ENCODE measurements at regions not wholly inside any gene's neighbourhood (a gene's known extent, or its start where the extent isn't known, plus 50 kb on each side); places are given as distances from the start of the nearest gene placed in this dataset.

DNA sequence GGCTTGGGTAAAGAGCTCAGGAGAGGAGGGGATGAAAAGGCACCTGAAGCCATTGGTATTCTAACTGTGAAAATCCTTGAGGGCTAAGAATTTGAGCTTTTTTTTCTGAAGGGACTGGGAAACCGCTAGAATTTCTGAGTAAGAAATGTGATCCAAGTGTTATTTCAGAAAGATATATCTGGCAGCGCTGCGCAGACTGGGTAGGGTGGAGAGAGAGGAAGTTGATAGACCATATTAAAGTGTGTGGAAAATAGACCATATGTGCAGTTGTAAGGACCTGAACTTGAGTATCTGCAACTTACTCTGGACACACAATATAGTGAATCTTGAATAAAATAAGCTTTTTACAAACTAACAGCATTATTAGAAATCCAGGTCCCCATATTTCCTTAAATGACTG lies 427.4 kb downstream of the NDFIP2 start:
- ChIA-PET POLR2A (ENCODE audit: unreplicated experiment) (no interaction called here), CTCF (no interaction called here)
- no peak for DNase-seq
- no TSS peak for BruUV-seq (replicated peaks)
- Histone ChIP-seq H3K27ac (no peak overlapping the region), H3K79me2 (ENCODE audit: low read depth) (no peaks in the 10 kb centered on the region), H3K4me1 (replicated peaks; ENCODE audit: insufficient read depth) (no peaks in the 10 kb centered on the region), H3F3A (ENCODE audit: insufficient read depth, low read depth) (no peaks in the 10 kb centered on the region), H3K9me3 (ENCODE audit: insufficient read depth, low read depth) (no peaks in the 10 kb centered on the region), H3K9me2 (ENCODE audit: insufficient read depth) (no peaks in the 10 kb centered on the region), H3K4me3 (no peak overlapping the region), H3K4me2 (no peak overlapping the region), H3K27me3 (ENCODE audit: insufficient read depth, low read depth) (no peaks in the 10 kb centered on the region), H4K20me1 (ENCODE audit: insufficient read depth) (no peaks in the 10 kb centered on the region), H2AFZ (no peak overlapping the region), H3K36me3 (ENCODE audit: low read depth) (no peaks in the 10 kb centered on the region)
- intact Hi-C loops (cut with micrococcal nuclease; ENCODE audit: unreplicated experiment): no loop called here
- TF ChIP-seq, protein P1, sequence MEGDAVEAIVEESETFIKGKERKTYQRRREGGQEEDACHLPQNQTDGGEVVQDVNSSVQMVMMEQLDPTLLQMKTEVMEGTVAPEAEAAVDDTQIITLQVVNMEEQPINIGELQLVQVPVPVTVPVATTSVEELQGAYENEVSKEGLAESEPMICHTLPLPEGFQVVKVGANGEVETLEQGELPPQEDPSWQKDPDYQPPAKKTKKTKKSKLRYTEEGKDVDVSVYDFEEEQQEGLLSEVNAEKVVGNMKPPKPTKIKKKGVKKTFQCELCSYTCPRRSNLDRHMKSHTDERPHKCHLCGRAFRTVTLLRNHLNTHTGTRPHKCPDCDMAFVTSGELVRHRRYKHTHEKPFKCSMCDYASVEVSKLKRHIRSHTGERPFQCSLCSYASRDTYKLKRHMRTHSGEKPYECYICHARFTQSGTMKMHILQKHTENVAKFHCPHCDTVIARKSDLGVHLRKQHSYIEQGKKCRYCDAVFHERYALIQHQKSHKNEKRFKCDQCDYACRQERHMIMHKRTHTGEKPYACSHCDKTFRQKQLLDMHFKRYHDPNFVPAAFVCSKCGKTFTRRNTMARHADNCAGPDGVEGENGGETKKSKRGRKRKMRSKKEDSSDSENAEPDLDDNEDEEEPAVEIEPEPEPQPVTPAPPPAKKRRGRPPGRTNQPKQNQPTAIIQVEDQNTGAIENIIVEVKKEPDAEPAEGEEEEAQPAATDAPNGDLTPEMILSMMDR (conservative IDR thresholded peaks at IDR 0.05): no peak
- TF ChIP-seq EZH2 (IDR thresholded peaks at IDR 0.05; ENCODE audit: low read depth): no peak

DNA sequence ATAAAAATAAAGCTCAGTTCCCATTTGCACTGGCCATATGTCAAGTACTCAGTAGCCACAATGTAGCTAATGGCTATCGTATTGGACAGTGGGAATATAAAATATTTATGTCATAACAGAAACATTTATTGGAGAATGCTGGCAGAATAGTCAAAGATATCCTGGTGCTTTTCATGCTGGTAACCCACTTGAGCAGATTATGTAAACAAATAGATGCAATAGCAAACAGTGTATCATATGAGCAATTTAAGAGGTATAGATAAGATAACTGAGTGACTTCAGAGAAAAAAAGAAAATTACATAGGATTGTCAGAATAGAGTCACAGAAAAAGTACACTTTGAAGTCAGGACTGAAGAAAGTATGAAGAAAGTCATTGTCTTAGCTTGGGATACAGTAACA lies 426.6 kb downstream of the NDFIP2 start:
- no TSS peak for BruUV-seq (replicated peaks)
- H3K79me2 ChIP-seq (ENCODE audit: low read depth): no peaks in the 10 kb centered on the region
- no peaks in the 10 kb centered on the region for H3K9me2 ChIP-seq (ENCODE audit: insufficient read depth)
- no peak overlapping the region for H3K4me2 ChIP-seq
- H4K20me1 ChIP-seq (ENCODE audit: insufficient read depth): no peaks in the 10 kb centered on the region
- no peaks in the 10 kb centered on the region for H3F3A ChIP-seq (ENCODE audit: insufficient read depth, low read depth)
- H2AFZ ChIP-seq: no peak overlapping the region
- H3K9me3 ChIP-seq (ENCODE audit: insufficient read depth, low read depth): no peaks in the 10 kb centered on the region
- H3K27me3 ChIP-seq (ENCODE audit: insufficient read depth, low read depth): no peaks in the 10 kb centered on the region
- no peak for TF ChIP-seq EZH2 (IDR thresholded peaks at IDR 0.05; ENCODE audit: low read depth)
- TF ChIP-seq, protein P1 (conservative IDR thresholded peaks at IDR 0.05): no peak
- H3K27ac ChIP-seq: no peak overlapping the region
- intact Hi-C loops (cut with micrococcal nuclease; ENCODE audit: unreplicated experiment): no loop called here
- H3K4me3 ChIP-seq: no peak overlapping the region
- POLR2A ChIA-PET (ENCODE audit: unreplicated experiment): no interaction called here
- no peak for DNase-seq
- CTCF ChIA-PET: no interaction called here
- H3K36me3 ChIP-seq (ENCODE audit: low read depth): no peaks in the 10 kb centered on the region
- no peaks in the 10 kb centered on the region for H3K4me1 ChIP-seq (replicated peaks; ENCODE audit: insufficient read depth)

DNA sequence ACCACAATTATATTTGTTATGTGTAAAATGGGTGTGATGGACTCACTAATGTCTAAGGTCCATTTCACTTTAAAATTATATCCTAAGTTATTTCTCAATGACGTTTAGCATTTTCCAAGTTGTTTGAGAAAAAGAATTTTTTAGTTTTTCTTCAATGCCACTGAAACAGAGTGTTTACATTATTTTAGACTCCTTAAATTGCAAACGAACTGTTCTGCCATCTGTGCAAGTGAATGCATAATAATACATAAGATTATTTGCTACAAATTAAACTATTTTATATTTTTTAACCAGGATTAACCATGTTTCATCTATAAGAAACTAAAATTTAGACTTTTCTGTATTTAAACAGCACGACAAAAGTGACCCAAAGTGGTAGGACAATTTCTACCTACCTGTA lies 425.4 kb downstream of the NDFIP2 start:
- Histone ChIP-seq H2AFZ (no peak overlapping the region), H3K27ac (no peak overlapping the region), H3K4me2 (no peak overlapping the region), H3K79me2 (ENCODE audit: low read depth) (no peaks in the 10 kb centered on the region), H3F3A (ENCODE audit: insufficient read depth, low read depth) (no peaks in the 10 kb centered on the region), H3K9me2 (ENCODE audit: insufficient read depth) (no peaks in the 10 kb centered on the region), H3K4me3 (no peak overlapping the region), H3K27me3 (ENCODE audit: insufficient read depth, low read depth) (no peaks in the 10 kb centered on the region), H3K36me3 (ENCODE audit: low read depth) (no peaks in the 10 kb centered on the region), H4K20me1 (ENCODE audit: insufficient read depth) (no peaks in the 10 kb centered on the region), H3K4me1 (replicated peaks; ENCODE audit: insufficient read depth) (no peaks in the 10 kb centered on the region), H3K9me3 (ENCODE audit: insufficient read depth, low read depth) (no peaks in the 10 kb centered on the region)
- POLR2A ChIA-PET (ENCODE audit: unreplicated experiment): no interaction called here
- DNase-seq: no peak
- TF ChIP-seq, protein P1 (conservative IDR thresholded peaks at IDR 0.05): no peak
- no peak for TF ChIP-seq EZH2 (IDR thresholded peaks at IDR 0.05; ENCODE audit: low read depth)
- CTCF ChIA-PET: no interaction called here
- intact Hi-C loops (cut with micrococcal nuclease; ENCODE audit: unreplicated experiment): no loop called here
- BruUV-seq (replicated peaks): no TSS peak
